C4-2B (cell line): ENCODE measurements at regions not wholly inside any gene's neighbourhood (a gene's known extent, or its start where the extent isn't known, plus 50 kb on each side); places are given as distances from the start of the nearest gene placed in this dataset.

Experiments used
- ZFX ChIP-seq: fragments of 450-650 bp; IDR thresholded peaks from 2 replicates; pipeline ENCODE4 v1.6.1; 2017
- TF ChIP-seq, protein P1 (sequence below): fragments of 450-650 bp; conservative IDR thresholded peaks from 2 replicates; pipeline ENCODE4 v1.5.1; 2017; ENCODE audit warnings: mild to moderate bottlenecking

DNA sequence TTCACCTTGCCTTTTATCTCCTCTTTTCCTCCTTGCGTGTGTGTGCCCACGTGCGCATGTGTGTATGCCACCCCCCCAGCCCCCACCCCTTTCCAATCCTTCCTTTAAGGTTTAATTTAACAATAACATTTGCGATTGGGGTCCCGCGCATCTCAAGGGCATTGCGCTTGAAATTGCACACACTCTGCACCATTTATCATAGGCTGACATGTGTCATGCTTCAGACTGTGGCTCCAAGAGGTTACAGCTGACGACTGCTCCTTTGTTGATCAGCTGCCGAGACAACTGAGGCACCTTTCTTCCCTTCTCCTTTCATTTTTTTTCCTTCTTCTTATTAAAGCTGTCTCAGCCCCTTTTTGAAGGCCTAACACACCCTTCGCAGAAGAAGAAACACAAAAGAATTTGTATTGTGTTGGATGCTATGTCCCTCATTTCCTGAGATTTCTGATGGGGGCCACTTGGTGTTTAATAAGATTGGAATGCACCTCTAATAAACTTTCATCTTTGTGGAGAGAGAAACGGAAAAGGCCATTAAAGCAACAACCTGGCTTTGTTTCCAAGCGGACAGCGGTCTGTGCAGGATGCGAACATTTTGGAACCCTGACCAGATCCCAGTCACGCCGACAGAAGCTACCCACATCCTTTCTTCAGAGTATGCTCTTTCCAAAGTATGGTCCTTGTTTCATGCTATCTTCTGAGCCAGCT is 470.1 kb downstream of the MCTP2 start:
- TF ChIP-seq ZFX, result no peak
- TF ChIP-seq, protein P1, sequence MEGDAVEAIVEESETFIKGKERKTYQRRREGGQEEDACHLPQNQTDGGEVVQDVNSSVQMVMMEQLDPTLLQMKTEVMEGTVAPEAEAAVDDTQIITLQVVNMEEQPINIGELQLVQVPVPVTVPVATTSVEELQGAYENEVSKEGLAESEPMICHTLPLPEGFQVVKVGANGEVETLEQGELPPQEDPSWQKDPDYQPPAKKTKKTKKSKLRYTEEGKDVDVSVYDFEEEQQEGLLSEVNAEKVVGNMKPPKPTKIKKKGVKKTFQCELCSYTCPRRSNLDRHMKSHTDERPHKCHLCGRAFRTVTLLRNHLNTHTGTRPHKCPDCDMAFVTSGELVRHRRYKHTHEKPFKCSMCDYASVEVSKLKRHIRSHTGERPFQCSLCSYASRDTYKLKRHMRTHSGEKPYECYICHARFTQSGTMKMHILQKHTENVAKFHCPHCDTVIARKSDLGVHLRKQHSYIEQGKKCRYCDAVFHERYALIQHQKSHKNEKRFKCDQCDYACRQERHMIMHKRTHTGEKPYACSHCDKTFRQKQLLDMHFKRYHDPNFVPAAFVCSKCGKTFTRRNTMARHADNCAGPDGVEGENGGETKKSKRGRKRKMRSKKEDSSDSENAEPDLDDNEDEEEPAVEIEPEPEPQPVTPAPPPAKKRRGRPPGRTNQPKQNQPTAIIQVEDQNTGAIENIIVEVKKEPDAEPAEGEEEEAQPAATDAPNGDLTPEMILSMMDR, result no peak
